AG10803 (cell line): ENCODE measurements at regions not wholly inside any gene's neighbourhood (a gene's known extent, or its start where the extent isn't known, plus 50 kb on each side); places are given as distances from the start of the nearest gene placed in this dataset.

Source experiments
- DNase-seq: peaks from one replicate; pipeline ENCODE4 v3.0.0; 2010; ENCODE audit warnings: low read depth
- H3K4me3 ChIP-seq: 2 replicates; pipeline ENCODE4 v1.5.1; 2011; ENCODE audit warnings: mild to moderate bottlenecking, low read length, control low read depth
- CTCF ChIP-seq: conservative IDR thresholded peaks from 2 replicates; pipeline ENCODE4 v1.5.1; 2011; ENCODE audit warnings: mild to moderate bottlenecking, low read length, control low read depth, inconsistent platforms

GRCh38 chr10:42475168-42476098 is 162.9 kb downstream of the ZNF33B start:
- peak overlapping the region; percentile 52 for H3K4me3 ChIP-seq

GRCh38 chr10:42454313-42454712 is 184.1 kb downstream of the ZNF33B start:
- no peak overlapping the region for H3K4me3 ChIP-seq
- TF ChIP-seq CTCF: no peak
- DNase-seq: no peak

More at GRCh38 chr10:42475168-42476098, 162.9 kb downstream of the ZNF33B start:
- DNase-seq: peak; percentile 44
- TF ChIP-seq CTCF: no peak

GRCh38 chr10:42431095-42431494 is 207.3 kb downstream of the ZNF33B start:
- no peak for DNase-seq
- no peak overlapping the region for H3K4me3 ChIP-seq
- no peak for TF ChIP-seq CTCF

GRCh38 chr10:42428534-42428933 is 209.8 kb downstream of the ZNF33B start:
- DNase-seq: peak; percentile 0
- TF ChIP-seq CTCF: peak; percentile 56
- H3K4me3 ChIP-seq: no peak overlapping the region

GRCh38 chr10:42422911-42423310 is 215.5 kb downstream of the ZNF33B start:
- no peak for TF ChIP-seq CTCF
- no peak overlapping the region for H3K4me3 ChIP-seq
- DNase-seq: no peak

GRCh38 chr10:42421812-42422211 is 216.6 kb downstream of the ZNF33B start:
- H3K4me3 ChIP-seq: no peak overlapping the region
- no peak for DNase-seq
- no peak for TF ChIP-seq CTCF

GRCh38 chr10:42419789-42420188 is 218.6 kb downstream of the ZNF33B start:
- no peak for DNase-seq
- H3K4me3 ChIP-seq: no peak overlapping the region
- TF ChIP-seq CTCF: no peak
